ENCODE measurements at regions not wholly inside any gene's neighbourhood (a gene's known extent, or its start where the extent isn't known, plus 50 kb on each side); places are given as distances from the start of the nearest gene placed in this dataset.

GRCh38 chr9:86471171-86471815 lies 117.1 kb upstream of the TUT7 start:
- DNase-seq (no peak), ATAC-seq (replicated peaks in 1 of 4) (no peak)
- no peak overlapping the region for H3K27ac ChIP-seq (ENCODE audit: low read length)
- Mint-ChIP-seq H3K4me3 (no peak overlapping the region), H3K36me3 (no peaks in the 10 kb centered on the region), H3K27me3 (peaks cover 10 to 24% of the 10 kb centered on the region in 2 donors), H3K27ac (no peak overlapping the region), H3K4me1 (no peaks in the 10 kb centered on the region), H3K9me3 (peaks cover 0 to 4% (median 0%) of the 10 kb centered on the region in 3 donors)
- WGBS (ENCODE audit: insufficient coverage): 54% methylated on average over 5 of the region's 7 CpGs
- POLR2A ChIA-PET: no interaction called here
- H3K36me3 ChIP-seq (ENCODE audit: control insufficient read depth in 2 of 2, extremely low read depth in 1 of 2, insufficient read depth in 1 of 2, low read length in 1 of 2): no peaks in the 10 kb centered on the region
- H3K4me1 ChIP-seq (ENCODE audit: control insufficient read depth in 1 of 2, extremely low read depth in 1 of 2, insufficient read depth in 2 of 2, low read length in 2 of 2): no peaks in the 10 kb centered on the region
- CTCF ChIA-PET: no interaction called here
- H3K27me3 ChIP-seq (replicated peaks in 1 of 2; ENCODE audit: control insufficient read depth in 2 of 2, extremely low read depth in 1 of 2, insufficient read depth in 2 of 2, low read length in 1 of 2): peaks cover 0 to 4% of the 10 kb centered on the region in 2 experiments
- H3K9me3 ChIP-seq: no peaks in the 10 kb centered on the region
- no peak overlapping the region for H3K4me3 ChIP-seq (ENCODE audit: control insufficient read depth in 1 of 2, extremely low read depth in 1 of 2, low read length in 1 of 2)

GRCh38 chr9:86470326-86470725 lies 116.1 kb upstream of the TUT7 start:
- Mint-ChIP-seq H3K9me3 (peaks cover 0 to 4% (median 0%) of the 10 kb centered on the region in 3 donors), H3K36me3 (no peaks in the 10 kb centered on the region), H3K4me3 (no peak overlapping the region), H3K4me1 (no peaks in the 10 kb centered on the region), H3K27ac (no peak overlapping the region), H3K27me3 (peaks cover 10 to 27% of the 10 kb centered on the region in 2 donors)
- no peak overlapping the region for H3K4me3 ChIP-seq (ENCODE audit: control insufficient read depth in 1 of 2, extremely low read depth in 1 of 2, low read length in 1 of 2)
- no peak for ATAC-seq (replicated peaks in 1 of 4)
- CTCF ChIA-PET: no interaction called here
- H3K9me3 ChIP-seq: no peaks in the 10 kb centered on the region
- H3K27me3 ChIP-seq (replicated peaks in 1 of 2; ENCODE audit: control insufficient read depth in 2 of 2, extremely low read depth in 1 of 2, insufficient read depth in 2 of 2, low read length in 1 of 2): peaks cover 0 to 4% of the 10 kb centered on the region in 2 experiments
- POLR2A ChIA-PET: no interaction called here
- DNase-seq: no peak
- no peak overlapping the region for H3K27ac ChIP-seq (ENCODE audit: low read length)
- H3K36me3 ChIP-seq (ENCODE audit: control insufficient read depth in 2 of 2, extremely low read depth in 1 of 2, insufficient read depth in 1 of 2, low read length in 1 of 2): no peaks in the 10 kb centered on the region
- no CpG with 5 or more reads among the region's 1 CpG for WGBS (ENCODE audit: insufficient coverage)
- H3K4me1 ChIP-seq (ENCODE audit: control insufficient read depth in 1 of 2, extremely low read depth in 1 of 2, insufficient read depth in 2 of 2, low read length in 2 of 2): no peaks in the 10 kb centered on the region

- no peak overlapping the region for H3K27ac Mint-ChIP-seq
- no peaks in the 10 kb centered on the region for H3K36me3 Mint-ChIP-seq
- no peak overlapping the region for H3K27ac ChIP-seq (ENCODE audit: low read length)
- no peak for ATAC-seq (replicated peaks in 1 of 4)
- H3K27me3 Mint-ChIP-seq: peaks cover 10 to 27% of the 10 kb centered on the region in 2 donors
- ChIA-PET CTCF (no interaction called here), POLR2A (no interaction called here)
- H3K9me3 Mint-ChIP-seq: peaks cover 0 to 4% (median 0%) of the 10 kb centered on the region in 3 donors
- H3K36me3 ChIP-seq (ENCODE audit: control insufficient read depth in 2 of 2, extremely low read depth in 1 of 2, insufficient read depth in 1 of 2, low read length in 1 of 2): no peaks in the 10 kb centered on the region
- H3K4me1 ChIP-seq (ENCODE audit: control insufficient read depth in 1 of 2, extremely low read depth in 1 of 2, insufficient read depth in 2 of 2, low read length in 2 of 2): no peaks in the 10 kb centered on the region
- DNase-seq: no peak
- H3K27me3 ChIP-seq (replicated peaks in 1 of 2; ENCODE audit: control insufficient read depth in 2 of 2, extremely low read depth in 1 of 2, insufficient read depth in 2 of 2, low read length in 1 of 2): peaks cover 0 to 4% of the 10 kb centered on the region in 2 experiments
- WGBS (ENCODE audit: insufficient coverage): no CpG with 5 or more reads among the region's 8 CpGs
- no peak overlapping the region for H3K4me3 ChIP-seq (ENCODE audit: control insufficient read depth in 1 of 2, extremely low read depth in 1 of 2, low read length in 1 of 2)
- no peaks in the 10 kb centered on the region for H3K9me3 ChIP-seq
- no peaks in the 10 kb centered on the region for H3K4me1 Mint-ChIP-seq
- no peak overlapping the region for H3K4me3 Mint-ChIP-seq
These were observed 115.5 kb upstream of the TUT7 start for GRCh38 chr9:86469476-86470250.

- H3K27ac ChIP-seq (ENCODE audit: low read length): no peak overlapping the region
- 53% methylated on average over 2 of the region's 3 CpGs for WGBS (ENCODE audit: insufficient coverage)
- Mint-ChIP-seq H3K27me3 (peaks cover 5 to 14% of the 10 kb centered on the region in 2 donors), H3K36me3 (no peaks in the 10 kb centered on the region), H3K27ac (no peak overlapping the region), H3K4me3 (no peak overlapping the region), H3K4me1 (no peaks in the 10 kb centered on the region), H3K9me3 (no peaks in the 10 kb centered on the region)
- peaks cover 0 to 4% of the 10 kb centered on the region in 2 experiments for H3K27me3 ChIP-seq (replicated peaks in 1 of 2; ENCODE audit: control insufficient read depth in 2 of 2, extremely low read depth in 1 of 2, insufficient read depth in 2 of 2, low read length in 1 of 2)
- no peaks in the 10 kb centered on the region for H3K36me3 ChIP-seq (ENCODE audit: control insufficient read depth in 2 of 2, extremely low read depth in 1 of 2, insufficient read depth in 1 of 2, low read length in 1 of 2)
- no peak overlapping the region for H3K4me3 ChIP-seq (ENCODE audit: control insufficient read depth in 1 of 2, extremely low read depth in 1 of 2, low read length in 1 of 2)
- no peaks in the 10 kb centered on the region for H3K4me1 ChIP-seq (ENCODE audit: control insufficient read depth in 1 of 2, extremely low read depth in 1 of 2, insufficient read depth in 2 of 2, low read length in 2 of 2)
- H3K9me3 ChIP-seq: no peaks in the 10 kb centered on the region
- no peak for DNase-seq
- POLR2A ChIA-PET: interaction anchor here in 1 of 2 donors (0.7 kb wide), 1 partner anchor 760 kb away, joined by 3 read pairs; no protein-coding TSS in a partner anchor
- no peak for ATAC-seq (replicated peaks in 1 of 4)
- CTCF ChIA-PET: no interaction called here
These were observed 110.0 kb upstream of the TUT7 start for GRCh38 chr9:86464242-86464641.

- Mint-ChIP-seq H3K27ac (no peak overlapping the region), H3K4me3 (no peak overlapping the region)
- 96% methylated on average over 5 of the region's 11 CpGs for WGBS (ENCODE audit: insufficient coverage)
These were observed 106.2 kb upstream of the TUT7 start for GRCh38 chr9:86460216-86461002.

GRCh38 chr9:86459599-86460155 lies 105.5 kb upstream of the TUT7 start:
- Mint-ChIP-seq H3K4me1 (no peaks in the 10 kb centered on the region), H3K27me3 (peaks cover 0 to 6% of the 10 kb centered on the region in 2 donors), H3K27ac (no peak overlapping the region), H3K4me3 (no peak overlapping the region), H3K9me3 (no peaks in the 10 kb centered on the region), H3K36me3 (no peaks in the 10 kb centered on the region)
- no CpG with 5 or more reads among the region's 5 CpGs for WGBS (ENCODE audit: insufficient coverage)
- Histone ChIP-seq H3K36me3 (ENCODE audit: control insufficient read depth in 2 of 2, extremely low read depth in 1 of 2, insufficient read depth in 1 of 2, low read length in 1 of 2) (no peaks in the 10 kb centered on the region), H3K9me3 (no peaks in the 10 kb centered on the region), H3K27me3 (replicated peaks in 1 of 2; ENCODE audit: control insufficient read depth in 2 of 2, extremely low read depth in 1 of 2, insufficient read depth in 2 of 2, low read length in 1 of 2) (no peaks in the 10 kb centered on the region), H3K4me3 (ENCODE audit: control insufficient read depth in 1 of 2, extremely low read depth in 1 of 2, low read length in 1 of 2) (no peak overlapping the region), H3K27ac (ENCODE audit: low read length) (no peak overlapping the region), H3K4me1 (ENCODE audit: control insufficient read depth in 1 of 2, extremely low read depth in 1 of 2, insufficient read depth in 2 of 2, low read length in 2 of 2) (no peaks in the 10 kb centered on the region)
- DNase-seq: no peak
- ATAC-seq (replicated peaks in 1 of 4): no peak
- ChIA-PET POLR2A (no interaction called here), CTCF (no interaction called here)

More at GRCh38 chr9:86460216-86461002, 106.2 kb upstream of the TUT7 start:
- no peaks in the 10 kb centered on the region for H3K4me1 Mint-ChIP-seq
- H3K27me3 ChIP-seq (replicated peaks in 1 of 2; ENCODE audit: control insufficient read depth in 2 of 2, extremely low read depth in 1 of 2, insufficient read depth in 2 of 2, low read length in 1 of 2): no peaks in the 10 kb centered on the region
- ChIA-PET CTCF (no interaction called here), POLR2A (no interaction called here)
- no peaks in the 10 kb centered on the region for H3K36me3 ChIP-seq (ENCODE audit: control insufficient read depth in 2 of 2, extremely low read depth in 1 of 2, insufficient read depth in 1 of 2, low read length in 1 of 2)
- H3K9me3 Mint-ChIP-seq: no peaks in the 10 kb centered on the region
- no peaks in the 10 kb centered on the region for H3K9me3 ChIP-seq
- DNase-seq (no peak), ATAC-seq (replicated peaks in 1 of 4) (no peak)
- H3K4me3 ChIP-seq (ENCODE audit: control insufficient read depth in 1 of 2, extremely low read depth in 1 of 2, low read length in 1 of 2): no peak overlapping the region
- H3K4me1 ChIP-seq (ENCODE audit: control insufficient read depth in 1 of 2, extremely low read depth in 1 of 2, insufficient read depth in 2 of 2, low read length in 2 of 2): no peaks in the 10 kb centered on the region
- no peak overlapping the region for H3K27ac ChIP-seq (ENCODE audit: low read length)
- peaks cover 0 to 6% of the 10 kb centered on the region in 2 donors for H3K27me3 Mint-ChIP-seq
- no peaks in the 10 kb centered on the region for H3K36me3 Mint-ChIP-seq
